ENCODE measurements at regions not wholly inside any gene's neighbourhood (a gene's known extent, or its start where the extent isn't known, plus 50 kb on each side); places are given as distances from the start of the nearest gene placed in this dataset.
"Not testable (repeated sequence)": the region's sequence is repeated elsewhere in the genome, so short reads cannot be mapped to it uniquely, and the experiment has no call there.

GRCh38 chr11:49389149-49389548 lies 180.7 kb upstream of the FOLH1 start:
- not testable (repeated sequence) for TF ChIP-seq CTCF (conservative IDR thresholded peaks at IDR 0.05; ENCODE audit: low read depth in 2 of 2); EZH2 (IDR thresholded peaks at IDR 0.05; ENCODE audit: low read depth, unreplicated experiment); POLR2AphosphoS5 (IDR thresholded peaks at IDR 0.05; ENCODE audit: low read depth); NANOG (IDR thresholded peaks at IDR 0.05; ENCODE audit: borderline replicate concordance); ZNF331 (CRISPR knock-in tag; IDR thresholded peaks at IDR 0.05; ENCODE audit: low read depth); CREB1 (CRISPR knock-in tag; IDR thresholded peaks at IDR 0.05; ENCODE audit: low read depth); REST (IDR thresholded peaks at IDR 0.05; ENCODE audit: unreplicated experiment); JUNB (IDR thresholded peaks at IDR 0.05; ENCODE audit: unreplicated experiment)
- TF ChIP-seq, protein P1, sequence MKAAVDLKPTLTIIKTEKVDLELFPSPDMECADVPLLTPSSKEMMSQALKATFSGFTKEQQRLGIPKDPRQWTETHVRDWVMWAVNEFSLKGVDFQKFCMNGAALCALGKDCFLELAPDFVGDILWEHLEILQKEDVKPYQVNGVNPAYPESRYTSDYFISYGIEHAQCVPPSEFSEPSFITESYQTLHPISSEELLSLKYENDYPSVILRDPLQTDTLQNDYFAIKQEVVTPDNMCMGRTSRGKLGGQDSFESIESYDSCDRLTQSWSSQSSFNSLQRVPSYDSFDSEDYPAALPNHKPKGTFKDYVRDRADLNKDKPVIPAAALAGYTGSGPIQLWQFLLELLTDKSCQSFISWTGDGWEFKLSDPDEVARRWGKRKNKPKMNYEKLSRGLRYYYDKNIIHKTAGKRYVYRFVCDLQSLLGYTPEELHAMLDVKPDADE (IDR thresholded peaks at IDR 0.05) = not testable (repeated sequence)
